Memory B cell (primary cell): ENCODE measurements at regions not wholly inside any gene's neighbourhood (a gene's known extent, or its start where the extent isn't known, plus 50 kb on each side); places are given as distances from the start of the nearest gene placed in this dataset.

Experiments
- ATAC-seq: fragments of 150-1000 bp; cut with Tn5 transposase; 2 replicates; pipeline ENCODE4 v1.10.0; 2021; ENCODE audit warnings: low read depth, mild to moderate bottlenecking, moderate library complexity
- DNase-seq, 2 donors: peaks; one replicate each; pipeline ENCODE4 v3.0.0; 2022; ENCODE audit warnings: low spot score in 2 of 2
- H3K27ac Mint-ChIP-seq: one replicate; pipeline ENCODE4 v1.8.0; 2022; ENCODE audit warnings: mild to moderate bottlenecking, moderate library complexity, mixed read lengths
- H3K27me3 Mint-ChIP-seq: one replicate; pipeline ENCODE4 v1.8.0; 2022; ENCODE audit warnings: mixed read lengths
- H3K36me3 Mint-ChIP-seq: one replicate; pipeline ENCODE4 v1.8.0; 2022; ENCODE audit warnings: mild to moderate bottlenecking, mixed read lengths
- H3K4me1 Mint-ChIP-seq: one replicate; pipeline ENCODE4 v1.8.0; 2022; ENCODE audit warnings: mixed read lengths
- H3K4me3 Mint-ChIP-seq: one replicate; pipeline ENCODE4 v1.8.0; 2022; ENCODE audit warnings: mild to moderate bottlenecking, moderate library complexity, mixed read lengths
- H3K9me3 Mint-ChIP-seq: one replicate; pipeline ENCODE4 v1.8.0; 2022; ENCODE audit warnings: mixed read lengths

GRCh38 chr22:34861787-34862186 is 204.2 kb upstream of the ISX start:
- no peaks in the 10 kb centered on the region for H3K36me3 Mint-ChIP-seq
- no peak overlapping the region for H3K4me3 Mint-ChIP-seq
- H3K9me3 Mint-ChIP-seq = peaks cover 12% of the 10 kb centered on the region
- ATAC-seq (no peak), DNase-seq (no peak)
- no peak overlapping the region for H3K27ac Mint-ChIP-seq
- H3K4me1 Mint-ChIP-seq = no peaks in the 10 kb centered on the region
- peaks cover 11% of the 10 kb centered on the region for H3K27me3 Mint-ChIP-seq

GRCh38 chr22:34866081-34866480 is 199.9 kb upstream of the ISX start:
- H3K4me1 Mint-ChIP-seq = peaks cover 6% of the 10 kb centered on the region
- ATAC-seq (no peak), DNase-seq (no peak)
- no peak overlapping the region for H3K27ac Mint-ChIP-seq
- peaks cover 5% of the 10 kb centered on the region for H3K9me3 Mint-ChIP-seq
- no peaks in the 10 kb centered on the region for H3K36me3 Mint-ChIP-seq
- no peak overlapping the region for H3K4me3 Mint-ChIP-seq
- H3K27me3 Mint-ChIP-seq = peaks cover 11% of the 10 kb centered on the region

GRCh38 chr22:34866495-34867131 is 199.3 kb upstream of the ISX start:
- Mint-ChIP-seq H3K36me3 (no peaks in the 10 kb centered on the region), H3K4me3 (no peak overlapping the region), H3K27ac (no peak overlapping the region), H3K27me3 (peaks cover 9% of the 10 kb centered on the region), H3K9me3 (no peaks in the 10 kb centered on the region), H3K4me1 (peaks cover 6% of the 10 kb centered on the region)
- no peak for DNase-seq
- ATAC-seq = no peak

GRCh38 chr22:34877506-34877905 is 188.5 kb upstream of the ISX start:
- Mint-ChIP-seq H3K27ac (no peak overlapping the region), H3K4me3 (no peak overlapping the region), H3K27me3 (peaks cover under 1% of the 10 kb centered on the region), H3K9me3 (peaks cover 4% of the 10 kb centered on the region), H3K4me1 (no peaks in the 10 kb centered on the region), H3K36me3 (no peaks in the 10 kb centered on the region)
- ATAC-seq (no peak), DNase-seq (no peak)

GRCh38 chr22:34878171-34878570 is 187.8 kb upstream of the ISX start:
- Mint-ChIP-seq H3K4me1 (no peaks in the 10 kb centered on the region), H3K27me3 (peaks cover 2% of the 10 kb centered on the region), H3K4me3 (no peak overlapping the region), H3K9me3 (peaks cover 2% of the 10 kb centered on the region), H3K27ac (no peak overlapping the region), H3K36me3 (no peaks in the 10 kb centered on the region)
- DNase-seq = no peak
- no peak for ATAC-seq

GRCh38 chr22:34879001-34879400 is 187.0 kb upstream of the ISX start:
- no peak overlapping the region for H3K4me3 Mint-ChIP-seq
- DNase-seq = no peak
- H3K36me3 Mint-ChIP-seq = no peaks in the 10 kb centered on the region
- peaks cover 2% of the 10 kb centered on the region for H3K27me3 Mint-ChIP-seq
- H3K9me3 Mint-ChIP-seq = peaks cover 3% of the 10 kb centered on the region
- H3K4me1 Mint-ChIP-seq = no peaks in the 10 kb centered on the region
- no peak overlapping the region for H3K27ac Mint-ChIP-seq
- no peak for ATAC-seq

- DNase-seq (no peak), ATAC-seq (no peak)
- Mint-ChIP-seq H3K9me3 (peaks cover 3% of the 10 kb centered on the region), H3K27ac (no peak overlapping the region), H3K4me3 (no peak overlapping the region), H3K4me1 (no peaks in the 10 kb centered on the region), H3K36me3 (no peaks in the 10 kb centered on the region), H3K27me3 (peaks cover 2% of the 10 kb centered on the region)
These were observed 185.3 kb upstream of the ISX start for GRCh38 chr22:34880662-34881061.

- Mint-ChIP-seq H3K27me3 (peaks cover 2% of the 10 kb centered on the region), H3K27ac (no peak overlapping the region)
- no peak for ATAC-seq
These were observed 184.5 kb upstream of the ISX start for GRCh38 chr22:34881453-34881852.

GRCh38 chr22:34885852-34886251 is 180.1 kb upstream of the ISX start:
- Mint-ChIP-seq H3K9me3 (peaks cover 6% of the 10 kb centered on the region), H3K4me3 (no peak overlapping the region), H3K27me3 (peaks cover 2% of the 10 kb centered on the region), H3K4me1 (no peaks in the 10 kb centered on the region), H3K36me3 (peaks cover under 1% of the 10 kb centered on the region), H3K27ac (no peak overlapping the region)
- DNase-seq = no peak
- no peak for ATAC-seq

More at GRCh38 chr22:34881453-34881852, 184.5 kb upstream of the ISX start:
- DNase-seq = no peak
- Mint-ChIP-seq H3K4me1 (no peaks in the 10 kb centered on the region), H3K36me3 (no peaks in the 10 kb centered on the region), H3K4me3 (no peak overlapping the region), H3K9me3 (peaks cover 3% of the 10 kb centered on the region)

GRCh38 chr22:34886391-34886790 is 179.6 kb upstream of the ISX start:
- H3K36me3 Mint-ChIP-seq = peaks cover 2% of the 10 kb centered on the region
- peaks cover 2% of the 10 kb centered on the region for H3K27me3 Mint-ChIP-seq

GRCh38 chr22:34886812-34887211 is 179.1 kb upstream of the ISX start:
- no peak for DNase-seq
- H3K27ac Mint-ChIP-seq = no peak overlapping the region

More at GRCh38 chr22:34886391-34886790, 179.6 kb upstream of the ISX start:
- ATAC-seq = no peak
- no peaks in the 10 kb centered on the region for H3K4me1 Mint-ChIP-seq
- DNase-seq = no peak
- peaks cover 8% of the 10 kb centered on the region for H3K9me3 Mint-ChIP-seq
- no peak overlapping the region for H3K4me3 Mint-ChIP-seq
- H3K27ac Mint-ChIP-seq = no peak overlapping the region

GRCh38 chr22:34897126-34897525 is 168.8 kb upstream of the ISX start:
- Mint-ChIP-seq H3K36me3 (no peaks in the 10 kb centered on the region), H3K9me3 (no peaks in the 10 kb centered on the region), H3K27ac (no peak overlapping the region), H3K4me3 (no peak overlapping the region), H3K4me1 (no peaks in the 10 kb centered on the region), H3K27me3 (peaks cover 6% of the 10 kb centered on the region)
- no peak for DNase-seq
- no peak for ATAC-seq

More at GRCh38 chr22:34886812-34887211, 179.1 kb upstream of the ISX start:
- H3K36me3 Mint-ChIP-seq = peaks cover 2% of the 10 kb centered on the region
- H3K9me3 Mint-ChIP-seq = peaks cover 9% of the 10 kb centered on the region
- H3K27me3 Mint-ChIP-seq = peaks cover 2% of the 10 kb centered on the region
- H3K4me3 Mint-ChIP-seq = no peak overlapping the region
- H3K4me1 Mint-ChIP-seq = no peaks in the 10 kb centered on the region
- no peak for ATAC-seq

GRCh38 chr22:34902335-34902734 is 163.6 kb upstream of the ISX start:
- Mint-ChIP-seq H3K4me1 (no peaks in the 10 kb centered on the region), H3K36me3 (no peaks in the 10 kb centered on the region), H3K27me3 (peaks cover 3% of the 10 kb centered on the region), H3K27ac (no peak overlapping the region), H3K4me3 (no peak overlapping the region), H3K9me3 (no peaks in the 10 kb centered on the region)
- no peak for ATAC-seq
- DNase-seq = no peak

GRCh38 chr22:34903416-34903815 is 162.5 kb upstream of the ISX start:
- no peak for DNase-seq
- no peaks in the 10 kb centered on the region for H3K4me1 Mint-ChIP-seq
- H3K27ac Mint-ChIP-seq = no peak overlapping the region
- no peaks in the 10 kb centered on the region for H3K36me3 Mint-ChIP-seq
- H3K27me3 Mint-ChIP-seq = peaks cover 3% of the 10 kb centered on the region
- no peaks in the 10 kb centered on the region for H3K9me3 Mint-ChIP-seq
- no peak for ATAC-seq
- H3K4me3 Mint-ChIP-seq = no peak overlapping the region

GRCh38 chr22:34904486-34904885 is 161.5 kb upstream of the ISX start:
- no peaks in the 10 kb centered on the region for H3K36me3 Mint-ChIP-seq
- ATAC-seq (no peak), DNase-seq (no peak)
- no peaks in the 10 kb centered on the region for H3K4me1 Mint-ChIP-seq
- H3K27me3 Mint-ChIP-seq = no peaks in the 10 kb centered on the region
- H3K4me3 Mint-ChIP-seq = no peak overlapping the region
- no peaks in the 10 kb centered on the region for H3K9me3 Mint-ChIP-seq
- no peak overlapping the region for H3K27ac Mint-ChIP-seq
